Astrocyte (in vitro differentiated cells and primary cell): ENCODE measurements at regions not wholly inside any gene's neighbourhood (a gene's known extent, or its start where the extent isn't known, plus 50 kb on each side); places are given as distances from the start of the nearest gene placed in this dataset.

ENCODE experiments used
- CTCF ChIP-seq: IDR thresholded peaks from 2 replicates; pipeline ENCODE4 v1.5.1; 2011; ENCODE audit warnings: low read depth, mild to moderate bottlenecking, inconsistent platforms, low read length, moderate library complexity; ENCODE audit not compliant: insufficient read depth
- EZH2 ChIP-seq: IDR thresholded peaks from 2 replicates; pipeline ENCODE4 v1.6.1; 2012; ENCODE audit warnings: mild to moderate bottlenecking, low read length, inconsistent platforms; ENCODE audit not compliant: insufficient read depth

GRCh38 chr4:54802336-54802735 is 144.6 kb downstream of the KIT start:
- no peak for TF ChIP-seq CTCF
- TF ChIP-seq EZH2: no peak
